NCI-H2196 (cell line): ENCODE measurements at regions not wholly inside any gene's neighbourhood (a gene's known extent, or its start where the extent isn't known, plus 50 kb on each side); places are given as distances from the start of the nearest gene placed in this dataset.
A peak's percentile ranks its signal among the peaks of the same experiment; 100 is the strongest.

Source experiments
- DNase-seq: peaks from one replicate; lab custom pipeline; 2025; ENCODE audit not compliant: unreplicated experiment; lab: John Stamatoyannopoulos, UW

DNA sequence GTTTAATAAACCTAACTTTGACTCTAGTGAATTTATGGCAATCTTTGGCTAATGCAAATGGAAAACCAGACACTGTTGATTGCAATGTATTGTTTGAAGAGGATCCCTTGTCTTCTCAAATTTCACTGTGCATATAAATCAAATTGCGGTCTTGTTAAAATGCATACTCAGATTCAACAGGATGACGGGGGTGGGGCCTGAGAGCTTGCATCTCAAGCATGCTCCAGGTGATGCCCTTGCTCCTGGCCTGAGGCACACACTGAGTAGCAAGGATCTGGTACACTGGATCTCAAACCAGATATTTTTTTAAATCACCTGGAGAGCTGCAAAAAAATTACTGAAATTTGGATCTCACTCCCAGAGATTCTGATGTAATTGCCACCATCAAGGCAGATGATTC lies 463.7 kb downstream of the DNAH5 start:
- DNase-seq = no peak

DNA sequence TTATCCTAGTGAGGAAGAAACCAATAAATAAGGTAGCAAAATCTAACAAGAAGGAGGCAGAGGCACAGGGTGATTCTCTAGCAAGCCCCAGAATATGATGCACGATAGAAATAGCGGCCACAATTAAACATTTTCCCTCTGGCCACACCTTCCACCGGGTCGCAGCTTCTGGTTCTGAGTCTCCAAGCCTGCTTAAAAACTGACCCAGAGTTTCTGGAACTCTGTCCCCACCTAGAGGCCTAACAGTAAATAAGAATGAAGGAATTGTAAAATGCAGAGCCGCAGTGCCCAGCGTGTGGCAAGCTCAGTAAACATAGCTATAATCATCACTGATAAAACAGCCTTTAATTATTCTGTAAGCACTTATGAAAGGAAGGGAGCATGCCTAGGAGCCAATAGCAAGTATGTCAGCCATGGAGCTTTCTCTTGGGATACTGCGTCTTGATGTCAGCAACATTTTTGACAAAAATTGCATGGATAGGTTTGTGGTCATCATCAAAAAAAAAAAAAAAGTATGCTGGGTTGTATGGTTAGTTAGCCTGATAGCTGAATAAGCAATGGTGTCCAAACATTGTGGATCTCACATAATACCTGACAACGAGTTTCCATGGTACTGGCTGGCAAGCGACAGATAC lies 465.5 kb downstream of the DNAH5 start:
- peak; percentile 48 for DNase-seq

DNA sequence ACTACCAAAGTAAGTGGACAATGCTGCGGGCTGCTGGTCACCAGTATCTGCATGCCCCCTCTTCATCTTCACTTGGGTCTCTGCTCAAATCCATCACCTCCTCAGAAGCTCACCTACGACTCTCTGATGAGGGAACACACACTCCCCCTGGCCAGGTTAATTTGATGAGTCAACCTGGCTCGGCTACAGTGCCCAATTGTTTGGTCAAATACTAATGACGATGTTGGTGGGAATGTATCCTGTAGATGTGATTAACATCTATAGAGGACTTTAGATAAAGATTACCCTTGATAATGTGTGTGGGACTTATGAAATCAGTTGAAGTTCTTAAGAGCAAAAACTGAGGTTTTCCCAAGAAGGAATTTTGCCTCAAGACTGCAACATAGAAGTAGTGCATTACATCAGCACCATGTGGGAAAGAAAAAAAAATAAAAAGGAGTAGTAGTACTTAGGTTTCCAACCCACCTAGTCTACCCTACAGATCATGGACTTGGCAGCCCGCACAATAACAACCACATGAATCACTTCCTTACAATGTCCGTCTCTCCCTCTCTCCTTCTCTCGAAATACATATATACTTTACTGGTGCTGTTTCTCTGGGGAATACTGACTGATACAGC lies 467.3 kb downstream of the DNAH5 start:
- DNase-seq = no peak

DNA sequence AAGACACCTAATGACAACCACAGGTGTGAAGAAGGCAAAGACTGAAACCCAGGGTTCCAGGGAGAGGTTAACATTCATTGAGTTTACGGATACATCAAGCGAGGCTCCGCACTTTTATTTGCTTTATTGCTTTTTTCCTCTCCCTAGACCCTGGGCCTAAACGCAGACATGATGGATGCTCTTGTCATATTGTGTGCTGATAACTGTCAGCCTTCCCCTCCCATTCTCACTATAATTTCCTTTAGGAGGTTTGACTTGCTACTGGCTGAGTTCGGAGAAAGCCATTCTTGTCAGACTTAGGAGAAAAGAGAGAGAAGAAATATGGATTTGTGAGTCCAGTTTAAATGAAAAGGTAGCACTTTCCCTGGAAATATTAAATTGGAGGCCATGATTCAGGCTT lies 471.6 kb downstream of the DNAH5 start:
- DNase-seq = no peak

DNA sequence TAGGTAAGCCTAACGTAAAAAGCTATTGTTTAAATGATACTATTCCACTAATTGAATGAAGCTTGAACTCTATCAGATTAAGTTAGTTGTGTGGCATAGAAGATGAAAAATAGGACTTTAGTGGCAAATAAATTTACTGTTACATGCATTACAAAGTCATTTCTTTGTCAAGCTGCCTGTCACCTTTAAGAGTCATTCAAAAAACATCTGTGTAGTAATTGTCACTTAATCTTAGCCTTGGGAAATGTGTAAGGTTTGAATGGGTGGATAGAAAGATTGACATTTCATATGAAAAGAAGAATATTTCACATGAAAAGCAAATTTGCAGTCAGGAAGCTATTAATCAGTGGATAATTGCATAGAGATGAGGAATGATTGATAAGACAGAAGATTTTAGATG lies 473.5 kb downstream of the DNAH5 start:
- DNase-seq = no peak

DNA sequence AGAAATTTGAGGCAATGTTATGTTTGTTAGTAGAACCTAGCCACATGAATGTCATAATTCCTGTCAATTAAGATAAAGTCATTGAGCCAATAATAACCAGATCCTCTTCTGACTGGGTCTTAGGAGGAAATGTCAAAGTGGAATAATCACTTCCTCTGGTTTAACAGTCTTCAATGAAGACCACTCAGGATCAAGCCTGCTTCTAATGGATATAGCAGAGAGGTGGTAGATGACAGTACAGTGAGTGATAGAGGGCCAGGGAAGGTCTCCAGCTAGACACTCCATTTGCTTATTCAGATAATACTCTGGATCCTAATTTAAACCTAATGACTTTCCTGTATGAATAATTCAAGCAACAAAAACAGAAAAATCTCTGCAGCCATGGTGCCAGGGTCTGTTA lies 474.2 kb downstream of the DNAH5 start:
- no peak for DNase-seq

DNA sequence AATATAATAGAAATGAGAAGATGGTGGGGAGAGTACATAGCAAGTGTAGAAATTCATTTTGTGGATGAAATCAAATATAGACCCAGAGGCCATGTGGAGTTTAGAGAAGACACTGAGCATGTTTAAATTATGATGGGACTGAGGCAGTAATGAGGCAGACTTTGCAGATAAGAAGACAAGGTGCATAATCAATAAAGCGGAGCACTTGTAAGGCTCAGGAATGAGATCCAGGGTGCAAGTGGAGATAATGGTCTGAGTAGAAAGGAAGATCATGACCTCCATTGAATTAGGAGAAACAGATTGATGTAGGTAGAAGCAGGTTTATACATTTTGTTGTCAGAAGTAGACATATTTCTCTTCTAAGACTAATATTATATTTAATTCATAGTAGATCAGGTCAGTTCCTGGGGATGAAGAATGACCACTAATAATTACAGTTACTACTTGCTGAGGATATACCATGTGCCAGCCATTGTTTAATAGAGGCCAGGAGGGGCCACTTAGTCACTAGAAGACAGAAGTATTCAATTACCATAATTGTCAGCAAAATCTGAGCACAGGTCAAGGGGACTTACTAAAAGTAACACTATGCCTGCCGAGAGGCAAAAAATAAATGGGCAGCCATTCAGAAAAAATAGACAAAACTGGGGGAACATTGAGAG lies 479.8 kb downstream of the DNAH5 start:
- DNase-seq = no peak

DNA sequence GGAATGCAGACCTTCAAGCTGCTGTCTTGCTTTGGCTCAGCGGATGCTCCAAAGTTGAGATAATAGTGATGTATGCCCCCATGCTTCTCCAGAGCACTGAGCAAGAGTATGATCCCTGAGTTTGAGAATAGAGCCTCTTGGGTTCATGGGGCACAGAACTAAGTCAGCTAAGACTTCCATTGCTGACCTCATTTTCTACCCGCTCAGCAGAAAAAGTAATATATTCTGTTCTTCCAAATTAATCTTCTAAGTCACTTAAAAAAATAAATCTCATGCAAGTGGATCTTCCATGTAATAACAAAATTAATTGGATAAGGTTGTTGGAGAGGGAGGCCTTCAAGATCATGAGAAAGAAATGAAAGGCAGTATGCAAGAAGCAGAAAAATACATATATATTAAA lies 483.9 kb downstream of the DNAH5 start:
- DNase-seq = no peak

DNA sequence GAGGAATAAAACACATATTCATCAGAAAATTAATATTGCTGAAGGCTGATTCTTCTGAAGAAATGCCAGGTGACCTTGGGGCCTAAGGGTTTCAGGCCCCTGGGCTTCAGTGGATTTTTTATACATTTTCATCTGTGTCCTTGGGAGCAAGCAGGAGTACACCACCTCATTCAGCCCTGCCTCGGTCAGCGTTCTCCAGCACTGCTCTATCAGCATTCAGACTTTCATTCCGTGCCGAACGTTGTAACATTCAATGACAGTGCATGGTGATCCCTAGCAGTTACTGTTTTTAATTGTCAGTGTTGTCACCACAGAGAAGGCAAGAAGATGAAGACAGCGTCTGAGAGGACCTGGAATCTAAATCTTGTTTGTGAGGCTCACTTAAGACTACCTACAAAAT lies 490.4 kb downstream of the DNAH5 start:
- DNase-seq = no peak

DNA sequence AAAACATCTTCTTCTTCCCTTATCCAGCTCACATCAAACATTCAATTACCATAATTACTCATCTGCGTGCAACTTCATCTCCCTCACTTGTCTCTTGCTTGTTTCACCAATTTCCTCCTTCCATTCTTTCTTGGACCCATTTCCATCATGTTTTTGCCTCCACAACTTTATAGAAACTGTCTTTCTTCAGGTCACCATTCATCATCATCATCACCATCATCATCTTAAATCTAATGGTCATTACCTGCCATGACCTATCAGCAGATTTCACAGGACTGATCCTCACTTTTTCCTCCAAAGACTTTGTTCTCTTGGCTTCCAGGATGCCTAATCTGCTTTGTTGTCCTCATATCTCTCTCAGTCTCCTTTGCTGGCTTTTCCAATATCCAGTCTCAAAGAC lies 495.6 kb downstream of the DNAH5 start:
- no peak for DNase-seq

DNA sequence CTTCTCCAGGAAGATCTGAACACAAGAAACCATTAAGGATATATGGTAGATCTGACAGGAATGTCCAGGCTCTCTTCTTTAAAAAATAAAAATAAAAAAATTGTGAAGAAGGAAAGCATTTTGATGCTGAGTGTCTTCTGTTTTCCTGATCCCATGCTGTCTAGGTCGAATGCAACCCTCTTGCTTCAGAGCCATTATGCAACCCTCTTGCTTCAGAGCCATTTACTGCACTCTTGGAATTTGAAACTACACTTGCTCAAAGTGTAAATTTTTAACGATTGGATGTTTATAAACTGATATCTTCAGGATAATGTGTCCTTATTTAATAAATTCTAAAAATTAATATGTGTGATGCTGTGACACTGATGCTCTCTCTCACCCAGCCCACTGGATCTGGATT lies 505.1 kb downstream of the DNAH5 start:
- no peak for DNase-seq

DNA sequence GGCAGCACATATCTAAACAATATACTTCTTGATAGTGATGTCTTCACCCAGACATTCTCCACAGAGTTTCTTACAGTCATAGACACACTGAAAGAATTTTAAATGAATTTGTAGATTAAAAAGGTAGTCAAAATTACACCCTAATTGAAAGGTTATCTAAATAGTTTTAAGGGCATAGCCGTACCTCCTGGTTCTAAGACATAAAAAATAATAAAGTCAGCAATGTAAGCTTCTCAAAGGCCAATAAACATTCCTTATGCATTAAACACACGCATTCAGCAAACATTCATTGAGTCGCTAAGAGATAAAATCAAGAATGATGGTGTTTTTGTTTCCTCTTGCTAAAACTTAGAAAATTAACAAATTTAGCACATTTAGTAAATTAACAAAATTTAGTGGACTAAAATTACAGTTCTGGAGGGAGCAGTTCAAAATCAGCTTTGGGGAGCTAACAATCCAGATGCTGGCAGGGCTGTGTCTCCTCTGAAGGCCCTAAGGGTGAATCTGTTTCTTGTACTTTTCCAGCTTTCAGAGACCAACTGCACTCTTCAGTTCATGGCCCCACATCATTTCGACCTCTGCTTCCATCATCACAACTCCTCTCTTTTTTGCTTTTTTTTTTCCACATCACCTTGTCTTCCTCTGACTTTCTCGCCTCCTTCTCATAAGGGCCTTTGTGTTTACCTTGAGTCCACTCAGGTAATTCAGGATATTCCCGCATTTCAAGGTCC lies 516.5 kb downstream of the DNAH5 start:
- DNase-seq = no peak

DNA sequence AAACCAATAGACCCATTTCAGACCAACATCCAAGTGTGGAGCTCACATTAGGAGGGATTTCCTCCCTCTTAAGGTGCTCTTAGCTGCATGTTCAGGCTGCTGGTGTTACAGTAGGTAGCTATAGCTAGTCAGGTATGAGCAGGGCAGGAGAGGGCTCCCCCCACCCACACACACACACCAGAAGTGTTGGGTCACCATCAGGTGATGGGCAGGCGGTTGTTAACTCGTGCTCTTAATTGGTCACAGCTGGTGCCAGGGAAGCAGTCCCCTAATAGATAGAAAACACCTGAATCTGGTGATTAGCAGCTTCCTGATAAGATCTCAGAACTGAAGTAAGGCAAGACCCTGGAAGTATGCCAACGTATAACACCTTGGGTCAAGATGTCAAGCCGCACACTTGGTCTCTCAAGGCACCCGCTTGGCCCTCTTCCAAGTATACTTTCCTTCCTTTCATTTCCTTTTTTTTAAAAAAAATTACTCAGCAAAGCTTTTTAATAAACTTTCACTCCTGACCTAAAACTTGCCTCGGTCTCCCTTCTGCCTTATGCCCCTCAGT lies 532.4 kb downstream of the DNAH5 start:
- no peak for DNase-seq

DNA sequence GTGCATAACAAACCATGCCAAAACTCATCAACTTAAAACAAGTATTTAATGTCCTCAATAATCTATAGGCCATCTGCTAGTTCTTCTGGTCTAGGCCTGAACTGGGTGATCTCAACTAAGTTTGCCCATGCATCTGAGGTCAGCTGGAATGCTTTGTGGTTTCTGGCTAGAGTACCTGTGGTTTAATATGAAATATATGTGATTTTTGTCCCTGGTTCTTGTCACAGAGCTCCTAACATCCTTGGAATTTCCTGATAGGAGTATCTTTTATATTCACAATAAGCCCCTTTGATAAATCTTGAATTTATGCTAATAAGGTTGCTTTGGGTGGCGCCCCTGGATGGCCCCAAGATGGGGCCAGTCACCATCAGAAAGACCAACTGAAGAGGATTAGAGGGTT lies 535.9 kb downstream of the DNAH5 start:
- no peak for DNase-seq

DNA sequence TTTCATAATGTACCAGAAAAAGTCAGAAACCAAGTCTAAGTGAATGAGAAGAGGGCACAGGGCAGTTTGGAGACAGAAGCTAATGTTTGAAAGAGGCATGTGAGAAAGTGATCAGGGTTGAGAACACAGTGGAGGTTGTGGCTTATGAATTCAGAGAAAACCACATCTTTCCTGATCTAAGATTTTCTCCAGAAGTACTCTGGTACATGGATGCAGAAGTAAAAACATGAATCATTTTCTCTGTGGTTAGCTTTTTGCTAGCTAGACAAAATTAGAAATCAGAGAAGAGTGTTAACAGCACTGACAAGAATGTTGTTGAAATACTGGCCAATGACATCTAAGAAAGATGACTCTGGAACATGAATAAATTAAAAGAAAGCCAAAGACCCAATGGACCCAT lies 541.1 kb downstream of the DNAH5 start:
- no peak for DNase-seq

DNA sequence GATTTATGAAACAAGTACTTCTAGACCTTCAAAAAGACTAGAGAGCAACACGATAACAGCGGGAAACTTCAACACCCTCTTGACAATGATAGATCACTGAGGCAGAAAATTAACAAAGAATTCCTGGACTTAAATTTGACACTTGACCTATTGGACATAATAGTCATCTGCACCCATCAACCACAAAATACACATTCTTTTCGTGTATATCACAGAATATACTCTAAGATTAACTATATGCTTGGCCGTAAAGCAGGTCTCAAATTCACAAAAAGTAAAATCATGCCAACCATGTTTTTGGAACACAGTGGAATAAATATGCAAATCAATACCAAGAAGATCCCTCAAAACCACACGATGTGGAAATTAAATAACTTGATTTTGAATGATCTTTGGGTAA lies 559.4 kb downstream of the DNAH5 start:
- no peak for DNase-seq

DNA sequence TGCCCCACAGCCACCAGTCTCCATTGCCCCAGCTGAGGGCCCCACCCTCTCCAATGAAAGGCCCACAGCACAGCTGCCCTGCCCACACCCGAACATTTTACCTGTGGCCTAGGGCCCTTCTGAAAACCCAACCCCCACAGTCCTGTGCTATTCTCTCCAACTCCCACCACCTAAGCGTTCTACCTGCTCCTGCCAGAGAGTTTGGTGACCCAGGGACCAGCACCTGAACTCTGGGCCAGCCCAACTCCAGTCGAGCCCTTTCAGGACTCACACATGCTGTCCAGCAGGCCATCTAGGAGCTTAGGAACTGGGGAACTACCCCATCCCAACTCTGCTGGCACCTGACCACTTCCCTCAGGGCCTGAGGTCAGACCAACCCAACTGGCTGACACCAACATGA lies 562.3 kb downstream of the DNAH5 start:
- DNase-seq = no peak

DNA sequence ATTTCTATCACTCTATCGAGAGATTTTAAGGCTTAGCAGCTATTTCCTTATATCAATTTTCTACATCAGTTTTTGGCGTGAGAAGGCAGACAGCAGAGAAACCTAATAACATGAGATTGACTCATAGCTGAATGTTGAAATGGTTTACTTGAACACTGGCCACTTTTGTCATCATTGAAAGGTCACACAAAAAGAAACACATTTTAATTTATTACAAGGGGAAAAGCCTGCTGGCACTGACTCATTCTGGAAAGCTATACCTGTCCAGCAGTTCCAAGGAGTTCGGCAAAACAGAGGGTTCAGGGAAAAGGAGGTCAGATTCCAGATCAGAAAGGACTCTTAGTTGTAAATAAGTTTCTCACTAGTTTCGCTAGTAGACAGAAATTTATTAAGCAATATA lies 566.4 kb downstream of the DNAH5 start:
- DNase-seq = no peak

DNA sequence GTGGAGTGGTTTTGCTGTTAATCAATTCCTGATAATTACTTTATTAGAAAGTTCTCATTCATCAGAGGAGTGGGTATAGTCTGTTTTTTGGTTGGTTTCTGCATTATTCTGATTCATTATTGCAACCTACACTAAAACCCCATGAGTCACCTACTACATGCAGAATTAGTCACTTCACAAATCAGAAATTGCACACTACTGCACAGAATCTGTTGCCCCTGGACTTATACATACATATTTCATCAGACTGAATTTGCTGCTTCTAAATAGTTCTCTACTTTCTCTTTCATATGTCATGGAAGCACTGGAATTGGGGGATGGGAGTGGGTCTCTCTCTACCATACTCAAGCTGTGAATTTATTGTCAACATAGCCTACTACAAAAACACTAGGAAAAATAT lies 585.1 kb downstream of the DNAH5 start:
- DNase-seq = no peak

DNA sequence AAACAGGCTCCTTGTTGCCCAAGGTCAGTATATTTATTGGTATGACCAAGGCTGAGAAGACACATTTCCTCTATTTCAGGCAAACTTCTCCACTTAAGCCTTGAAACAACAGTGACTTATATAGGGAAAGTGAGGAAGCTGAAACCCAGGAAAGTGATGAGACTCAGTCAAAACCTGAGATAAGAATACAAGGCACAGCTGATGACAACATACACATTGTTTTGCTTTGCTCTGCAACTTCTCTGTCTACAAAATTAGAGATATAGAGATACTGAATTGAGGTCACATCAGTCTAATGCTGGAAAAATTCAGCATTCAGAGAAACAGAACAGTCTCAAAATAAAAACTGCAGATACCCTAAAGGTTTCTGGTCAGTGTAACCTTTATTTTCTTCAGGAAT lies 586.1 kb downstream of the DNAH5 start:
- DNase-seq = no peak

DNA sequence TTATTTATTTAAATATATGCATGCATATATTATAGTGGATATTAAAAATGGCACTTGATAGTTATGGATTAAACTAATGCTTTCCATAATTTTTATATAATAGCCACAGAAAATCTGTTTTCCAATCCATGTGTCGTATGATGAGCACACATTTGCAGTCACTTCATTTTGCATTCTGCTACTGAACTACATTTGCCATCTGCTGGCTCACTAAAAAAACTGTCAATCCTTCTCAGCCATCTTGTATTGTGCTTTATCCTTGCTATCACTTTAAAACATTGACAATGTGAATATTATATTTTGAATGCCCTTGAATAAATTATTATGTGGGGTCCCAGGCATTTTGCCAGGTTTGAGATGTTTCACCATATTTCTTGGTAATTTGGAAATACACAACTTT lies 586.6 kb downstream of the DNAH5 start:
- DNase-seq = no peak

DNA sequence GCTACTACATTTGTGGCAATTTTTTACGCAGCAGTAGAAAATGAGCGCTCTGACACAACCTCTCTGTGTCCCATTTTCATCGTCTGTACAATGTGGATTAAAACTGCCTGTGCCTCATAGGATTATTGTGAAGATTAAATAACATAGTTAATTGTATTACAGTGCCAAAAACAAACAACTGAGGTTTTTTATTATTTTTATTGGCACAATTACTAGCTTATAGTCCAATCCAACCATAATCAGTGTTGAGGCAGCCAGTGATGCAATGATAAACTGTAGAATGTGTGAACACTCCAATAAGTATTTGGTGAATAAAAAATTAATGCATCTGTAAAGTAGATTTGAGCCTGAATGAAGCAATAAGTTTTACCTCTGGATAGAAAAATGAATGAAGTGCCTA lies 588.3 kb downstream of the DNAH5 start:
- DNase-seq = no peak
